Left colon (tissue), 2 donors: ENCODE measurements at regions not wholly inside any gene's neighbourhood (a gene's known extent, or its start where the extent isn't known, plus 50 kb on each side); places are given as distances from the start of the nearest gene placed in this dataset.

ENCODE experiments used
- ATAC-seq: fragments of 200-7000 bp; cut with Tn5 transposase; one replicate; pipeline ENCODE4 v1.9.1; 2020; ENCODE audit warnings: mild to moderate bottlenecking, moderate library complexity
- DNase-seq, 2 donors: peaks; one replicate each; pipeline ENCODE4 v3.0.0-alpha.2; 2020
- intact Hi-C, 2 donors: fragments of 100-400 bp; cut with DNase I in 1 of 2; cut with micrococcal nuclease in 1 of 2; formaldehyde crosslinking; loops; one replicate each; pipeline versions ENCODE4 v1.11.2 to v1.14.0; 2022; cut with DNase I, micrococcal nuclease
- donor health status: DM: no; HTN: no; CAD: no.
- donor health status: DM: yes; HTN: yes; CAD: no.

DNA sequence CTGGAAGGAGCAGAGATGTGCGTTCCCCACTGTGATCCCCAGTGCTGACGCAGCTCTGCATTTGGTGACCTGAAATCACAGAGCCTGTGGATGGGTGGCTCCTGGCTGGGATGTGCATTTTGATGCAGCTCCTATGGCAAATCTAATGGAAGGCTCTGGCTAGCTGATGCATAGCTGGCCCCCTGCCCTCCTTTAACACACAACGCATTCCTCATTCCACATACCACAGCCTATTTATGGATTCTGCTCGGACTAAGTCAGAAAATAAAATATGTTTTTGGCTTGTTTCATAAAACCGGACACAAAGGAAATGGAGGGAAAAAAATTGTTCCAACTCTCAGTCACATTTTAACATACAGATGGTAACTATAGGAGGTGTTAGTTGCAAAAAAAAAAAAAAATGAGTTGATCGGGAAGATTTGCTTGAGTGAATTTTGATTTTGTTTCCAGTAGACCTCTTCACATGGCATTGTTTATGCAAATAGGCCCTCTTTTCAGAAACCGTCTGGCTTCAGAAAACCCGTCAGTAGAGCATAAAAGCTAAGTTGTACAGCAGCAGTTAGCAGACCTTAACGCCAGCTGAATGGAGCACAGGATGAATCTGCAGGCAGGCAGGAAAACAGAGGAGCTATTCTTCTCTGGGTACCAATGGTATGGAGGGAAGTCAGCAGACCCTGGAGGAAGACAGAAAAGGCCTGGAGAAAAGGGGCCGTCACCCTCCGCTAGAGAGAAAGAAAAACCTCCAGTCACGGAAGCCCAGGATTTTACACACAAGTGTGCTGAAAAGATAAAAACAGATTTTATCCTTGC is 215.4 kb downstream of the HDGFL1 start:
- no peak for DNase-seq
- intact Hi-C loops: no loop called here
- ATAC-seq: no peak

DNA sequence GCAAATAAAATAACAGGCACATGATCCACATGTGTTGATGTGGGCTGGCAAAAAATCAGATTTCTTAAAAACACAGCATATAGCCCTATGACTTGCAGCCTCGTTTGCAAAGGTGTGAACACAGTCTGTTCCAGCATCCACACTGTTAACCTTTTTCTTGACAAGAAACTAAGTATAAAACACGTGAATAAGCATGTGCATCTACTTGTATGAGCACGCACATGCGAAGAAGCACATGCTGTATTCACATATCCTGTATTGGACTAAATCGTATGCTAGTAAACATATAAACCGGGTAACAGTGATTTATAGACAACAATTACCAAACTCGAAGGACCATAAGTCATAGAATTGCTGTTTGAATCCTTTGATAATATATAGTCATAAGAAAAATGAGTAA is 218.7 kb downstream of the HDGFL1 start:
- ATAC-seq (no peak), DNase-seq (no peak)
- intact Hi-C loops: no loop called here

DNA sequence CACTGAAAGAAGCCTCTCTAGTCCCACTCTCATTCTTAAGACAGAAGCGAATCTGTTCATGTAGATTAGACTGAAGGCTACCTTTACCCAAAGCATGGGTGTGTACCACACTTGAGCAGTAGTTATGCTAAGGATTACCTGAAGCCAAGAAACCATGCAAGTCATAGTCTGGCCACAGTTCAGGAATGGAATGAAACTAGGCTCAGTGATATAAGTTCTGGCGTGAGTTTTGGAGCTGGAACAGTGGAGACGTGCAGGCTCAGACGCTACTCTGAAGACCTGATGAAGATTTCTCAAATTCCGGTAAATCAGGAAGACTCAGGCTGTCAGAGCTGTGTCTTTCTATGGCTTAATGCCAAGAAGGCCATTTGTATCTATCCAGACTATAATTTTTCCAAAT is 219.9 kb downstream of the HDGFL1 start:
- no peak for ATAC-seq
- intact Hi-C loops: no loop called here
- no peak for DNase-seq

DNA sequence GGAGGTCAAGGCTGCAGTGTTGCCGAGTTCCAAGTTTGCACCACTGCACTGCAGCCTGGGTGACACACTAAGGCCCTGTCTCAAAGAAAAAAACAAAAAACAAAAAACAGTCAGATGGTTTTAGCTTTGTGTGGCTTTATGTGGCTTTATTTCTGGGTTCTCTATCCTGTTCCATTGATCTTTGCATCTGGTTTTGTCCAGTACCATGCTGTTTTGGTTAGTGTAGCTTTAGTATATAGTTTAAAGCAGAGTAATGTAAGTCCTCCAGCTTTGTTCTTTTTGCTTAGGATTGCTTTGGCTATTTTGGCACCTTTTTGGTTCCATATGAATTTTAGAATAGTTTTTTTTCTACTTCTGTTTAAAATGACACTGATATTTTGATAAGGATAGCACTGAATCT is 225.5 kb downstream of the HDGFL1 start:
- intact Hi-C loops: no loop called here
- DNase-seq (no peak), ATAC-seq (no peak)

DNA sequence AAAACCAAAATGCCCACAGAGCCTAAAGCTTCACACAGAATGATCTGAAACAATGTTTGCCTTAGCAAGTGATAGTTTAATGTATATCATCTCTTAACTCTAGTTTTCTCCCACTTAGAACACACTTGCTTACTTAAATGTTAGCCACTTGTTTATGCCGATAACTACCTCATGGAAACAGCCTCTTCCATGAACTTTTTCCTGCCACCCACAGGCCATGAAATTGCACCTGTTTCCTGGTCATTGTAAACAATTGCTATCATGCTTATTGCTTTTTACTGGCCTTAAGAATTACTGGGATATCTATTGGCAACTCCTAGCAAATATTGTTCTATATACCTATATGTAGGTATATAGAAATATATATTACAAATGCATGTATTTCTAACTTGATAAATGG is 231.1 kb downstream of the HDGFL1 start:
- intact Hi-C loops: no loop called here
- no peak for DNase-seq
- ATAC-seq: no peak

DNA sequence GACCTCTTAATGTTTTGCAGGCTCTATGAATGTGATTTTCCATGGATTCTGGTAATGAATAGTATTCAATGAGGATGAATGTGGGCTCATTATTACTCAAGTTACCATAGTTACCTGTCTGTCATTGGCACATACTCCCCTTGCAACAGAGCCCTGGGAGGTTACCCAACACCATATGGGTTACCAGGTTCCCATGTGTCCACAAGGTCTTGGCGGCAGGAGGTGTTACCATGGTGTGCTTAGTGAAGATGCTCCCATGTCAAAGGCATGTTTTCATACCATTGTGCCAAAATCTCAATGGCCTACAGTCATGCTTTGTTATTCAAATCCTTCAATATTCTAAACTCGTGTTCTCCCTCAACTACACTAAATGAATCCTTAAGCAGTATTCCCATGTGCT is 232.5 kb downstream of the HDGFL1 start:
- ATAC-seq (no peak), DNase-seq (no peak)
- intact Hi-C loops: no loop called here

DNA sequence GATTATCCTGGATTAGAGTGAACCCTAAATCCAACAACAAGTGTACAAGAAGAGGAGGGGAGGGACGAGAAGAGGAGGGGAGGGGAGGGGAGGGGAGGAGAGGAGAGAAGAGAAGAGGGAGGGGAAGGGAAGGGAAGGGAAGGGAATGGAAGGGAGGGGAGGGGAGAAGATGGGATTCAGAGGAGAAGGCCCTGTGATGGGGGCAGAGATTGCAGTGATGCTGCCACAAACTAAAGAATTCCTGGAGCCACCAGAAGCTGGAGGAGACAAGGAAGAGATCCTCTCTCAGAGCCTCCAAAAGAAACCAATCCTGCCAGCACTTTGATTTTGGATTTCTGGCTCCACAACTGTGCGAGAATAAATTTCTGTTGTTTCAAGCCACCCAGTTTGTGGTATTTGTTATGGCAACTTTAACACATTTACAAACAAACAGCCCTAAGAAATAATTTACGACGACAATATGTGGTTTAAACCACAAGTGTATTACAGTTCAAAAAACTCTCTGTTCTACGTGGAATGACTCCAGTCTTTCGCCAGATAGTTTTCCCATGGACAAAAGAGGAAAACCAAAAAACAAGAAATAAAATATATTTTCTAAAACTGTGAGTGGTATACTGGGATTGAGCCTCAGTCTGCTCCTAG is 235.4 kb downstream of the HDGFL1 start:
- intact Hi-C loops: no loop called here
- ATAC-seq (no peak), DNase-seq (no peak)

DNA sequence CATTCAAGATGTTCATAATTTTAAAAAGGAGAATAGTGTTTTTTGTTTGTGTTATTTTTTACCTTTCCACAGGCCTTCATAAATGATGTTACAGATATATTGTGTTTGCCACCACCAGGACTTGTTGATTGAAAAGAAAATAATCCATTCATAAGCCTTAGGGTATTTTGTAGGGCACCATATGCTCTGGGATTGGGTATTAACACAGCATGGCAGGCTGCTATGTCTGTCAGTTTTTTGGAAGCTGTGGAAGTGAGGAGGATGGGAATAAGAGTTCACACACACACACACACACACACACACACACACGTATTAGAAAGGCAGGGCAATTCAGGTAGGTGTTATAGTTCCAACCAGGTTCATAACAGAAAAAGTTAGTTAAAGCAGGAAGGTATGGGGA is 237.9 kb downstream of the HDGFL1 start:
- no peak for DNase-seq
- no peak for ATAC-seq
- intact Hi-C loops: no loop called here

DNA sequence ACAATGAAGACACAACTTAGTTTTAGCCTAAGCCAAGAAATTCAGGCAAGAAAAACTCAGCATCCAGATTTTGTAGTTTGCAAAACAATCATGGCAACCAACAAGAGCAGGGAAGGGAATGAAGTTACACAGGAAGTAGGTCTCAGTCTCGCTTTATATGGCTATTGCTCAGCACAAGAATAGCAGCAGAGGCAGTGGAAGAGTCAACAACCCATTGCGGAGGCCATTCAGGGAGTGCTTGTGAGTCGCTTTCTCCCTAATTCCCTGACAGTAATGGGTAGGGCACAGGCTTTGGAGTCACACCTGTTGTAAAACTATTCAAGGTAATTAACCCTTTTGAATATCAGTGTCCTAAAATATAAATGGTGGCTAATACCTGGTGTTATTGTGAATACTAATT is 238.5 kb downstream of the HDGFL1 start:
- DNase-seq: no peak
- ATAC-seq: no peak
- intact Hi-C loops: no loop called here

DNA sequence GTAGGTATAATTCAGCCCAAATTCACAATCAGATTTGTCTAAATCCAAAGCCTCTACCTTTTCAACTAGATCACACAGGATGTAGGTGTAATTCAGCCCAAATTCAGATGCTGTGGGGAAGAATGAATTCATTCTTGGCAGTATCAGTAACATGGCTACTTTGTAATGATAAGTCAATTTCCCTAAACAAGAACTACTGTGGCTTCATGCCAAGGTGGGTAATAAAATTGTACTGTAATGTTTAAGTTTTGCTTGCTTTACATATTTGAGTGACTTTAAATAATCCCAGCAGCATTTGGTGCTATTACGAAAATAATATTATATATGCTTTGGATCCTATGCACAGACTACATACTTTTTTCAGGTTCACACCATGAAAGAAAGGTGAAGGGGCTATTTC is 239.1 kb downstream of the HDGFL1 start:
- intact Hi-C loops: no loop called here
- ATAC-seq (no peak), DNase-seq (no peak)

DNA sequence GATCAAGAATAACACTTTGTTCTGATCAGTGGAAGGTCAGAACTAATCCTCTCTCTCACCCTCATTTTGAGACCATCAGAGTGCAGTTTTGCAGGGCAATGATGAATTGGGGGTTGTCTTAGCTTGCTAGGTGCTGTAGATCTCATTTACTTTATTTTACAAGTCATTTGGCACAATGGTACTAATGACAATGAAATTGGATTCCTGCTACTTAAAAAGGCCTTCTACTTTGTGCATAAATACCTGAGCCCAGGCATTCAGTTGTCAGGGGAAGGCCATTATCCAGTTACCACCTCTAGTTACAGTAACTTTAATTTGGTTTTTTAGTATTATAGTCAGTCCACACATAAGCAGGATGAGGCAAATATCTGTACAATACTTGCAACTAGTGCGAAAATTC is 240.0 kb downstream of the HDGFL1 start:
- intact Hi-C loops: no loop called here
- ATAC-seq (no peak), DNase-seq (no peak)

DNA sequence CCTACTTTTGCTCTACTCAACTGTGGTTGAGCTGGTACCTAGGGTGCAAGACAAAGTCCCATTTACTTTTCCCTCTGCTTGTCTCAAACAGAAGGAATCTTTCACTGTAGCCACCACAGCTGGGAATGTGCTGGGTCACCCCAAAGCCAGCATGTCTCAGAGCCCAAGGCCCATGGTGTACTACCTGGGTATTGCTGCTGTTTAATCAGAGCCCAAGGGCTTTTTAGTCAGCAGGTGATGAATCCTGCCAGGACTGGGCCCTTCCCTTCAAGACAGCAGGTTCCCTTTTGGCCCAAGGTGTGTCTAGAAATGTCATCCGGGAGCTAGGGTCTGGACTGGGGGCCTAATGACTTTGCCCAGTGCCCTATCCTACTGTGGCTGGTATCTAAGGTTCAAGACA is 249.8 kb downstream of the HDGFL1 start:
- intact Hi-C loops: no loop called here
- DNase-seq (no peak), ATAC-seq (no peak)

DNA sequence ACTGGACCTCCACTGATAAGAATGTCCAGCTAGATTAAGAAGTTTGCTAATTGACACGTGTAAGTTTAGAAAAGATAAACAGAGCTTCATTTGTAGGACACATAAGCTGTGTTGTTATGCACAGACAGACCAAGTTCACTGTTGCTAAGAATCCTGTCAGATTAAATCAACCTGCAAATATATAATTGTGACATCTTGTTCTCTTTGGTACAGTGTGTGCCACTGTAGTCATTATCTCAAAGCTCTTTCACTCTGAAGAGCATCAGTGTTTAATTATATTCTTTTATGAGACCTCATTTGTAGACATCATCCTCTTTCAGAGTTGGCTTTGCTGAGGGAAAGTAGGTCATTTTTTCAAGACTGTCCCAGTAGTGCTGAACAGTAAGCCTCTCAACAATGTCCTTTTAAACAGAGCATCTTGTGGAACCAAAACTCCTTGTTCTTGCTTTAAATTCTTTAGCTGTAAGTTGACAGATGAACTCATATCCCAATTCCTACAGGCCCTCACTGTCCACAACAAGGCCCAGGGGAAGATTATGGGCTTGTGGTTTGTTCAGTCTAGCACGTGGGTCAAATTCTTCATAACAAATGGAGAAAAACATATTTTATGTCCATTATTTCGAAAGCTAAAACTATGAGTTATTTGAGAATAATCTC is 252.4 kb downstream of the HDGFL1 start:
- intact Hi-C loops: no loop called here
- no peak for ATAC-seq
- no peak for DNase-seq

DNA sequence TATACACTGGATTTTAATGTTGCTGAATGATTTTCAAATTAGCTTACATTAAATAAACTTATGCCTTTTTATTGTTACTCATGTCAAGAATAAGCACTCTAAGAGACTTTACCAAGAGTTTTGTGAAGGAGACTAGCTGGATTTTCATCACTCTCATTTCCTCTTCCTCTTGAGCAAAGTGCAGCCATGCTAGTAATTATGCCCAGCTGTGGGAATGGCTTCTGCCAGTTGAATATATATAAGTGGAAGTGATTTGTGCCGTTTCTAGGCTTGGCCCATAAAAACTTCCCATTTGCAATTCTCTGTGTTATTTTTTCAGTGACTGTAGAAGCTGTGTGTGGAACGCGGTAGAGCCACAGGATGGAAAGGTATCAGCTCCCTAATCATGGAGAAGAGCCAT is 255.8 kb downstream of the HDGFL1 start:
- DNase-seq (no peak), ATAC-seq (peak; percentile 81)
- intact Hi-C loops: no loop called here

DNA sequence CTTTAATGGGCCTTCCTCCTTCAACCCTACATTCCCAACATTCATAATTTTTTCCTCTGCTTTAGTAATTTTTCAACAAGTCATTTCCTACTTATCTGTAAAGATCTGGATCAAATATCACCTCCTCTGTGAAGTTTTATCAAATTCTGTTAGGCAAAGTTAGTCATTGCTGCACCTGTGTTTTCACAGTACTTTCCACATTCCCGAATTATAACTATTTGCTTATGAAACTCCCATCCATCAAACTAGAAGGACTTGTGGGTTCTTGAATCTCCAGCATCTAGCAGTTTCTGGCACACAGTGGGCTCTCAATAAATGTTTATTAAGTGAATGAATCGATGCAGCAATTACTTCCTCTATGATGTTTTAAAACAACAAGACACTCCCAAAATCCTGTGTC is 257.6 kb downstream of the HDGFL1 start:
- intact Hi-C loops: no loop called here
- ATAC-seq (no peak), DNase-seq (no peak)

DNA sequence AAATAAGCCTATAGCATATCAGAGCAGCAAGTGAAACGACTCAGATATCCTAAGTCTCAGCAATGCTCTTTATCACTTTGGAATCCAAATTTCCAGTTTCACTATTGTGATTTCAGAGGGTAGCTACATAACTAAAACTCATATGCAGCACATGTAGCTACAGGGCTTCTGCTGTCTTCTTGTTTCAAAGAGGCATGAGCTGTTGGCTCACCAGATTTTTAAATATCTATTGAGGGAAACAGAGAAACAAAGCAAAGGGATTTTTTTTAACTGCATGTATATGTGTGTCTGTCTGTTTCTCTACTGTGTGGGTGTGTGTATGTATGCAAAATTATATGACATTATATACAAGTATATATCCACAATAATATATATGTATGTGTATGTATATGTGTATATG is 258.4 kb downstream of the HDGFL1 start:
- intact Hi-C loops: no loop called here
- no peak for DNase-seq
- no peak for ATAC-seq

DNA sequence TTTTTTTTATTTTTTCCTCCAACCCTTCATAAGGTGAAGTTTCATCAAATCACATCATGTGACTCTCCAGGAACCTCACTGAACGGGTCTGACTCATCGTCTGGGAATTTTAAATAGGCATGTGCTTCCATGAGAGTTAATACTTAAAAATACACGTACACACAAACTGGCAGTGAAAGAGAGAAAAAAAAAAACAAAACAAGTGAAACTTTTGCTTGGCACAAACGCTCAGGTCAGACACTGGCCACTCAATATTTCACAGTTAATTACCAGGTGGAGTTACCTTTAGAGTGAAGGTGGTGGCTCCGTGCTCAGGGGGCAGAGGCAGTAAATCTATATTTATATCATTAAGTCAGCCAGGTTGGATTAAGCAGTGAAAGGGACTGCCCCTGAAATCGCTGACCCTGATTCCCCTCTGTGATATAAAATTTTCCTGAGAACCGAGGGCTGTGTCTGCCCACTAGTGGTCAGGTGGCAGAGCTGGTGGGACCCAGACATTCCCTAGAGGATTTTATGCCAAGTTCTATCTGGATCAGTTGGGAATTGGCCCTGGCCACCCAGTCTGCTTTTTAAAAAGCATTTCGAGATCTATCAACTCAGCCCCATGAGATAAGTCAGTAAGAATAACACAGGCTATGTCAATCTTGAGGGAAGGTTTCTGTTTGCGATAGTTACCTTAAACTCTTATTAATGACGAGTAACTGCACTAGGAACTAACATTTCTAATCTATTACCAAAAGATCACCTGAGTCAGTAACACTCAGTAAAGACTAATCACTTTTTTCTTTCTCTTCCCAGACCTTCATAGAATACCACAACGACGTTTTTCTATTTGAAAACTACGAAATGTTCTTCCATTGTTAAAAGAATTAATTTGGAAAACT is 259.1 kb downstream of the HDGFL1 start:
- intact Hi-C loops: no loop called here
- ATAC-seq (peak; percentile 83), DNase-seq (peak; percentile 11 to 28)

DNA sequence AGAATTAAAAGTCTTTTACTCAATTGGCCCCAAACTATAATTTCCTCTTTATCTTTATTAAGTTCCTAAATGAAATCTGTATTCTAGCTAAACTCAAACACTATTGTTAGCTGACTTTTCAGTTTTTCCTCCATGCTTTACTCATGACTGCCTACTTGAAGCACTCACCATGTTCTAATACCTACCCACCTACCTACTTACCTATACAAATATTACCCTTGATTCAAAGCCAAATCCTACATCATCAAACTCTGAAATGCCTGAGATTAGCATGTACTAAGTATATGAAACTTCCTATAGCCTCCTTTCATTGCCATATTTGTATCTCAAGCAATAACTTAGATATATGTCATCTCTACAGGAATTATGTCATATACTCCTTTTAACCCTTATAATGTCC is 259.7 kb downstream of the HDGFL1 start:
- intact Hi-C loops: no loop called here
- no peak for DNase-seq
- no peak for ATAC-seq

DNA sequence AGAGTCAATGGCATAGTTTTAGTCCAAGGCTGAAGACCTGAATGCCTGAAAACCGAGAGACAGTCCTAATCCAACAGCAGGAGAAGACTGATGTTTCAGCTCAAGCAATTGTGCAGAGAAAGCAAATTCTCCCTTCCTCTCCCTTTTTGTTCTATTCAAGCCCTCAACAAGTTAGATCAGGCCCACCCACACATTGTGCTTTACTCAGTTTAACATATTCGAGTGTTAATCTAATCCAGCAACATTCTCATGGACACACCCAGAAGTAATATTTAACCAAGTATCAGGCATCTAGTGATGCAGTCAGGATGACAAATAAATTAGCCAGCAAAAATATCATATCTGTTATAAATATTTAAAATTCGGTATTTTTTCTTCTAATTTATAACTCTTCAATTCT is 261.1 kb downstream of the HDGFL1 start:
- DNase-seq (no peak), ATAC-seq (no peak)
- intact Hi-C loops: no loop called here

DNA sequence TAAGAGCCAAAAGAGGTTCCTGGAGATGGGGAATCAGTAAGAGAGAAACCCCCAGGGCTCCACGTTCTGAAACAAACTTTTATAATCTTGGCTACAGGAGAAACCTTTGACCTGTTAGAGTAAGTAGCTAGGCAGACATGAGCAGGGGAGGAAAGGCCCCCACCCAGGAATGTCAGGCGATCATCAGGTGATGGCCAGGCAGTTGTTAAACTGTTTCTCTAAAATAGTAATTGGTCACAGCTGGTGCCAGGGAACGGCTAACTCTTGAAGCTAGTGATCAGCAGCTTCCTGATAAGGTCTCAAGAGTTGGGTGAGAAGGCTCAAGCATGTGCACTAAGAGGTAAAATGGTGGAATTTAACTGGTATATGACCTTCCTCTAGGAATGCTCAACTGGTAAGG is 263.8 kb downstream of the HDGFL1 start:
- no peak for ATAC-seq
- intact Hi-C loops: no loop called here
- DNase-seq: no peak
